ENCODE measurements at regions not wholly inside any gene's neighbourhood (a gene's known extent, or its start where the extent isn't known, plus 50 kb on each side); places are given as distances from the start of the nearest gene placed in this dataset.

DNA sequence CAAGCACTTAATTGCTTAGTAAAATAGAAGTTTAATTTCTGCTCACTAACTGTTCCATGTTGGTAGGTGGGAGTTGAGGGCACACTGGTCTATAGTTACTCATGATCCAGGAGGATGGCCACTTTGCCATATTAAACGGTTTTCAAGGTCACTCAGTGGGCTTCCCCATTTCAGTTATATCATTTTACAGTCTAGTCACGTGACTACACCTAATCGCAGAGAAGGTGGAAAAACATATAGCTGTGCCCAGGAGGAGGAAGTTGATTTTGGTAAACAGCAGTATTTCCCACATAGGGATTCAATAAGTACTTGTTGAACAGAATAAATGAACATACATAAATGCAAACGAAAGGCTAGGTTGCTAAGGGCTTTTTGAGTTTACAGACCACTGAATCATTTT lies 541.1 kb upstream of the CAMK1G start:
- H3K4me2 ChIP-seq (ENCODE audit: low read depth, low read length, poor library complexity, severe bottlenecking) = no peak overlapping the region
- H3K79me2 ChIP-seq (ENCODE audit: insufficient read depth, low read length) = no peaks in the 10 kb centered on the region
- no peaks in the 10 kb centered on the region for H3K9me3 ChIP-seq (ENCODE audit: insufficient read depth, low read length)
- no peak overlapping the region for H3K27ac ChIP-seq (ENCODE audit: low read depth, low read length)
- no peaks in the 10 kb centered on the region for H3K27me3 ChIP-seq (ENCODE audit: low read length)
- no peak overlapping the region for H3K9ac ChIP-seq (ENCODE audit: low read length)
- no peaks in the 10 kb centered on the region for H4K20me1 ChIP-seq (ENCODE audit: low read depth, low read length)
- no peaks in the 10 kb centered on the region for H3F3A ChIP-seq (ENCODE audit: insufficient read depth)
- H2AFZ ChIP-seq (ENCODE audit: low read depth, low read length, severe bottlenecking) = no peak overlapping the region
- H3K4me3 ChIP-seq (ENCODE audit: insufficient read depth, low read length, poor library complexity, severe bottlenecking) = no peak overlapping the region
- TF ChIP-seq CTCF (IDR thresholded peaks at IDR 0.05; ENCODE audit: insufficient read depth, low read length, poor library complexity, severe bottlenecking) = no peak
- TF ChIP-seq EZH2phosphoT487 (conservative IDR thresholded peaks at IDR 0.05; ENCODE audit: low read length) = no peak
- no peaks in the 10 kb centered on the region for H3K9me2 ChIP-seq (replicated peaks; ENCODE audit: insufficient read depth, low read length)
- no peaks in the 10 kb centered on the region for H3K36me3 ChIP-seq (ENCODE audit: low read length)

DNA sequence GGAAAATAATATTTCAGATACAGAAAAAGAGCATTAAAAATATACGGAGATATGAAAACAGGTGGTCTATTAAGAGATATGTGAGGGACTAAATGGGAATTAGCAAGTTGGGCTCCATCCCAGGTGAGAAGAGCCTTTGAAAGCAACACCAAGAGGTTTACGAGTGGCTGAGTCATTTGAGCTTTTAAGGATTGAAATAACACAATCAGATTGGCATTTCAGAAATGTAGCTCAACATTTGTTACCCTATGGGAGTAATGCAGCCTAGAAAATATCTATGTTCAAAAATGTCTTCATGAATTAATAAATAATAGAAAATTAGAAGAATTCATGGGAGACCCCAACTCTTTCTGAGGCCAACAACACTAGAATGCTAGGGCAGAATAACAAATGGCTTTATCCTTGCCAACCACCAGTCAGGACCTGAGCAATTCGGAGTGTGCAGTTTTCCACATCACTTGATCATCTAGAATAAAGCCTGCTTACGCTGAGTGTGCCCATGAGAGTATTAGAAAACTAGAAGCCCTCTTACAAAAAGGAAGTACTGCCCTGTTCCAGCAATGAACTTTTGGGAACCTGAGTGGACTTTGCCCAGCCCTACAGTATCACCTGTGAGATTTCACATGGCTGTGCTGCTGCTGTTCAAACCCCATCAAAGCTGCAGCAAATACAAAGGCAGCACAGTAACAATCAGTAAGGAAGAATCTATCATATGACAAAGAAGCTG lies 538.0 kb upstream of the CAMK1G start:
- TF ChIP-seq CTCF (IDR thresholded peaks at IDR 0.05; ENCODE audit: insufficient read depth, low read length, poor library complexity, severe bottlenecking) (no peak), EZH2phosphoT487 (conservative IDR thresholded peaks at IDR 0.05; ENCODE audit: low read length) (no peak)
- Histone ChIP-seq H3K9ac (ENCODE audit: low read length) (no peak overlapping the region), H3K9me2 (replicated peaks; ENCODE audit: insufficient read depth, low read length) (no peaks in the 10 kb centered on the region), H3K4me2 (ENCODE audit: low read depth, low read length, poor library complexity, severe bottlenecking) (no peak overlapping the region), H3K4me3 (ENCODE audit: insufficient read depth, low read length, poor library complexity, severe bottlenecking) (no peak overlapping the region), H3K27ac (ENCODE audit: low read depth, low read length) (no peak overlapping the region), H3K79me2 (ENCODE audit: insufficient read depth, low read length) (no peaks in the 10 kb centered on the region), H2AFZ (ENCODE audit: low read depth, low read length, severe bottlenecking) (no peak overlapping the region), H3K36me3 (ENCODE audit: low read length) (no peaks in the 10 kb centered on the region), H3F3A (ENCODE audit: insufficient read depth) (no peaks in the 10 kb centered on the region), H3K9me3 (ENCODE audit: insufficient read depth, low read length) (no peaks in the 10 kb centered on the region), H3K27me3 (ENCODE audit: low read length) (no peaks in the 10 kb centered on the region), H4K20me1 (ENCODE audit: low read depth, low read length) (no peaks in the 10 kb centered on the region)

- Histone ChIP-seq H3K36me3 (ENCODE audit: low read length) (no peaks in the 10 kb centered on the region), H3K79me2 (ENCODE audit: insufficient read depth, low read length) (no peaks in the 10 kb centered on the region), H3K27ac (ENCODE audit: low read depth, low read length) (no peak overlapping the region), H4K20me1 (ENCODE audit: low read depth, low read length) (no peaks in the 10 kb centered on the region), H3K27me3 (ENCODE audit: low read length) (no peaks in the 10 kb centered on the region), H3K9ac (ENCODE audit: low read length) (no peak overlapping the region), H3F3A (ENCODE audit: insufficient read depth) (no peaks in the 10 kb centered on the region), H3K9me3 (ENCODE audit: insufficient read depth, low read length) (no peaks in the 10 kb centered on the region), H3K4me3 (ENCODE audit: insufficient read depth, low read length, poor library complexity, severe bottlenecking) (no peak overlapping the region), H3K4me2 (ENCODE audit: low read depth, low read length, poor library complexity, severe bottlenecking) (no peak overlapping the region), H2AFZ (ENCODE audit: low read depth, low read length, severe bottlenecking) (no peak overlapping the region), H3K9me2 (replicated peaks; ENCODE audit: insufficient read depth, low read length) (no peaks in the 10 kb centered on the region)
- TF ChIP-seq CTCF (IDR thresholded peaks at IDR 0.05; ENCODE audit: insufficient read depth, low read length, poor library complexity, severe bottlenecking) (no peak), EZH2phosphoT487 (conservative IDR thresholded peaks at IDR 0.05; ENCODE audit: low read length) (no peak)
These were observed 537.5 kb upstream of the CAMK1G start for GRCh38 chr1:209046058-209046417.

Data from SU-DHL-6 (cell line).